SK-N-SH (cell line): ENCODE measurements at regions not wholly inside any gene's neighbourhood (a gene's known extent, or its start where the extent isn't known, plus 50 kb on each side); places are given as distances from the start of the nearest gene placed in this dataset.

Source experiments
- CTCF ChIA-PET: fragments of 300-600, 350-600 bp; formaldehyde crosslinking; extraction: SDS; loops from one replicate; lab custom pipeline; 2021; lab: Yijun Ruan, JAX
- POLR2A ChIA-PET: fragments of 350-600 bp; sonication (Branson Sonifier 250); formaldehyde crosslinking; extraction: SDS; loops from one replicate; lab custom pipeline; 2020; ENCODE audit warnings: antibody characterized with exemption, inconsistent platforms; lab: Yijun Ruan, JAX
- DNase-seq: peaks from one replicate; pipeline ENCODE4 v3.0.0; 2012
- H2AFZ ChIP-seq: fragments of 200-600 bp; sonication (generic); 2 replicates; pipeline ENCODE4 v1.8.1; 2016; ENCODE audit warnings: antibody characterized with exemption, mild to moderate bottlenecking, low read depth
- H3F3A ChIP-seq: fragments of 200-600 bp; sonication (generic); replicated peaks from 2 replicates; pipeline ENCODE3; 2016; ENCODE audit warnings: antibody characterized with exemption, mild to moderate bottlenecking; ENCODE audit not compliant: insufficient read depth
- H3K27ac ChIP-seq, 2 experiments: fragments of 200-500 bp in 1 of 2; fragments of 200-600 bp in 1 of 2; sonication (Bioruptor generic) in 1 of 2; sonication (generic), shearing (Covaris generic) in 1 of 2; 2 replicates each; pipeline versions ENCODE4 v1.5.1 to v1.6.1; 2014 to 2016; ENCODE audit warnings: low read depth in 2 of 2, inconsistent platforms in 1 of 2, low read length in 1 of 2, mild to moderate bottlenecking in 1 of 2, mixed read lengths in 1 of 2
- H3K27me3 ChIP-seq: fragments of 200-600 bp; sonication (generic), shearing (Covaris generic); 2 replicates; pipeline ENCODE4 v1.6.1; 2016; ENCODE audit warnings: mixed run types; ENCODE audit not compliant: insufficient read depth
- H3K36me3 ChIP-seq, 2 experiments: fragments of 200-500 bp in 1 of 2; fragments of 200-600 bp in 1 of 2; sonication (Bioruptor generic) in 1 of 2; sonication (generic) in 1 of 2; replicated peaks in 1 of 2; 2 replicates each; pipeline versions ENCODE3 to v1.5.1; 2014 to 2016; ENCODE audit warnings: low read length in 1 of 2, mild to moderate bottlenecking in 1 of 2; ENCODE audit not compliant: insufficient read depth in 2 of 2, control insufficient read depth in 1 of 2
- H3K4me1 ChIP-seq, 2 experiments: fragments of 200-500 bp in 1 of 2; fragments of 200-600 bp in 1 of 2; sonication (Bioruptor generic) in 1 of 2; sonication (generic), shearing (Covaris generic) in 1 of 2; 2 replicates each; pipeline versions ENCODE4 v1.5.1 to v1.6.1; 2014 to 2016; ENCODE audit warnings: low read depth in 1 of 2, low read length in 1 of 2, mixed run types in 1 of 2; ENCODE audit not compliant: insufficient read depth in 2 of 2, control insufficient read depth in 1 of 2
- H3K4me2 ChIP-seq: fragments of 200-600 bp; sonication (generic), shearing (Covaris generic); 2 replicates; pipeline ENCODE4 v1.6.1; 2017; ENCODE audit warnings: mixed run types
- H3K4me3 ChIP-seq, 2 experiments: fragments of 200-500 bp in 1 of 2; fragments of 200-600 bp in 1 of 2; sonication (Bioruptor generic) in 1 of 2; sonication (generic), shearing (Covaris generic) in 1 of 2; 2 replicates each; pipeline versions ENCODE4 v1.5.1 to v1.8.1; 2014 to 2016; ENCODE audit warnings: low read depth in 2 of 2, inconsistent platforms in 1 of 2, low read length in 1 of 2, mild to moderate bottlenecking in 1 of 2, mixed read lengths in 1 of 2, moderate library complexity in 1 of 2
- H3K79me2 ChIP-seq: fragments of 200-600 bp; sonication (generic); 2 replicates; pipeline ENCODE4 v1.8.1; 2017; ENCODE audit warnings: mild to moderate bottlenecking; ENCODE audit not compliant: insufficient read depth
- H3K9ac ChIP-seq: fragments of 200-600 bp; sonication (generic); 2 replicates; pipeline ENCODE4 v1.6.1; 2017; ENCODE audit warnings: mixed run types
- H3K9me2 ChIP-seq: fragments of 200-600 bp; sonication (generic); 2 replicates; pipeline ENCODE4 v1.6.1; 2017; ENCODE audit warnings: mixed run types
- H3K9me3 ChIP-seq: fragments of 200-600 bp; sonication (generic); 2 replicates; pipeline ENCODE4 v1.6.1; 2017; ENCODE audit warnings: mixed run types, mild to moderate bottlenecking, moderate library complexity
- H4K20me1 ChIP-seq: fragments of 200-600 bp; sonication (generic); 2 replicates; pipeline ENCODE4 v1.6.1; 2017; ENCODE audit warnings: mild to moderate bottlenecking, mixed run types; ENCODE audit not compliant: insufficient read depth
- ELF1 ChIP-seq: IDR thresholded peaks from 2 replicates; pipeline ENCODE4 v1.4.0; 2012
- FOXM1 ChIP-seq: IDR thresholded peaks from 2 replicates; pipeline ENCODE4 v1.4.0; 2012; ENCODE audit warnings: low read depth, mild to moderate bottlenecking
- GABPA ChIP-seq: IDR thresholded peaks from 2 replicates; pipeline ENCODE4 v1.4.0; 2012; ENCODE audit warnings: low read depth, mild to moderate bottlenecking
- MEF2A ChIP-seq: IDR thresholded peaks from 2 replicates; pipeline ENCODE4 v1.4.0; 2012; ENCODE audit warnings: low read depth, borderline replicate concordance
- POLR2AphosphoS5 ChIP-seq: IDR thresholded peaks from 2 replicates; pipeline ENCODE4 v1.6.1; 2012; ENCODE audit warnings: low read depth, low read length
- RAD21 ChIP-seq: IDR thresholded peaks from 2 replicates; pipeline ENCODE4 v1.6.1; 2012; ENCODE audit warnings: mild to moderate bottlenecking, low read length
- TCF12 ChIP-seq: IDR thresholded peaks from 2 replicates; pipeline ENCODE4 v1.4.0; 2012
- USF1 ChIP-seq: IDR thresholded peaks from 2 replicates; pipeline ENCODE4 v1.4.0; 2012; ENCODE audit warnings: low read depth, borderline replicate concordance
- YY1 ChIP-seq: IDR thresholded peaks from 2 replicates; pipeline ENCODE4 v1.4.0; 2012; ENCODE audit warnings: low read depth, mild to moderate bottlenecking
- WGBS: methylation state at CpG from one replicate; pipeline ENCODE4 v1.1.6; 2017; ENCODE audit warnings: low lambda C conversion rate; 5-methylcytosine and 5-hydroxymethylcytosine counted together
- TF ChIP-seq, protein P1 (sequence below): IDR thresholded peaks from 2 replicates; pipeline ENCODE4; 2012
- TF ChIP-seq, protein P2 (sequence below): fragments of 150-350 bp; IDR thresholded peaks from 2 replicates; pipeline ENCODE4 v1.6.1; 2016; ENCODE audit warnings: mild to moderate bottlenecking, low read depth, low read length
- TF ChIP-seq, protein P3 (sequence below): fragments of 200-600 bp; sonication (generic); IDR thresholded peaks from 2 replicates; pipeline ENCODE4 v1.6.1; 2017; ENCODE audit warnings: antibody characterized with exemption, mild to moderate bottlenecking, moderate library complexity

DNA sequence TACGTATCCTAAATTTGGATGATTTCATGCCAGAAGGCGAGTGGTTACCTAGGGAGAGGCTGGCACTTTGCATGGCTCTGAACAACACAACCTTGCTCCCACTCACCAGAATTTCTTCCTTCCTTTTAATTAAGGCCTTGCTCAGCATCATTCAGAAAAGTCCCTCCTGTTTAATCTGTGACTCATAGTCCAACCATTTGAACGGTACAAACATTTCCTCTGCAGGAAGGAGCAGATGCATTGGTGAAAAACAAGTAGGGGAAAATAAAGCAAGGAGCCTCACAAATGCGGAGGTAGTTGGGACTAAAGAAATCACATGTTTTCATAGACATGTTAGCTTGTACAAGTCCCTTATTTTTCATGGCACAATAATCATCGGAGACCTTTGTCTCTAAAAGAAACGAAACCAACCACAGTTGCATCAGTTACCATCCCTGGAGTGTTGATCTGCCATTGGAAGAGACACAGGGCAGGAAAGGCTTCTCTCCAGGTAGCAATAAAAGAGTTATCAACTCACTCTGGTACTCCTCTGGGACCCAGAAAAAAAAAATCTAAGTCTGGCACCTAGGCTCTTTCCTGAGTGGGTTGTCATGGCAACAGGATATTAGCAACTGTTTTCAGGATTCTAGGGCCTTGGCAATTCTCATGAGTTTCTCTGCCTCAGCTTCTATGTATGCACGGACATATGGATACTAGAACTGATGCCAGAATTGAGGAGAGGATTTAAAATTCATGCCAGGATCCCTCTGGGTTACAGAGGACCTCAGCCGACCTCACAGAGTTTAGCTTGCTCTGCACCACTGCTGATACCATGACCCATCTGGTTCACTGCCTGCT, 255.4 kb upstream of the ARPP21 start (continued):
- TF ChIP-seq, protein P1, sequence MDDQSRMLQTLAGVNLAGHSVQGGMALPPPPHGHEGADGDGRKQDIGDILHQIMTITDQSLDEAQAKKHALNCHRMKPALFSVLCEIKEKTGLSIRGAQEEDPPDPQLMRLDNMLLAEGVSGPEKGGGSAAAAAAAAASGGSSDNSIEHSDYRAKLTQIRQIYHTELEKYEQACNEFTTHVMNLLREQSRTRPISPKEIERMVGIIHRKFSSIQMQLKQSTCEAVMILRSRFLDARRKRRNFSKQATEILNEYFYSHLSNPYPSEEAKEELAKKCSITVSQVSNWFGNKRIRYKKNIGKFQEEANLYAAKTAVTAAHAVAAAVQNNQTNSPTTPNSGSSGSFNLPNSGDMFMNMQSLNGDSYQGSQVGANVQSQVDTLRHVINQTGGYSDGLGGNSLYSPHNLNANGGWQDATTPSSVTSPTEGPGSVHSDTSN: no peak
- TF ChIP-seq, protein P2, sequence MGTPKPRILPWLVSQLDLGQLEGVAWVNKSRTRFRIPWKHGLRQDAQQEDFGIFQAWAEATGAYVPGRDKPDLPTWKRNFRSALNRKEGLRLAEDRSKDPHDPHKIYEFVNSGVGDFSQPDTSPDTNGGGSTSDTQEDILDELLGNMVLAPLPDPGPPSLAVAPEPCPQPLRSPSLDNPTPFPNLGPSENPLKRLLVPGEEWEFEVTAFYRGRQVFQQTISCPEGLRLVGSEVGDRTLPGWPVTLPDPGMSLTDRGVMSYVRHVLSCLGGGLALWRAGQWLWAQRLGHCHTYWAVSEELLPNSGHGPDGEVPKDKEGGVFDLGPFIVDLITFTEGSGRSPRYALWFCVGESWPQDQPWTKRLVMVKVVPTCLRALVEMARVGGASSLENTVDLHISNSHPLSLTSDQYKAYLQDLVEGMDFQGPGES: no peak
- TF ChIP-seq, all 33 proteins: peak for 3

DNA sequence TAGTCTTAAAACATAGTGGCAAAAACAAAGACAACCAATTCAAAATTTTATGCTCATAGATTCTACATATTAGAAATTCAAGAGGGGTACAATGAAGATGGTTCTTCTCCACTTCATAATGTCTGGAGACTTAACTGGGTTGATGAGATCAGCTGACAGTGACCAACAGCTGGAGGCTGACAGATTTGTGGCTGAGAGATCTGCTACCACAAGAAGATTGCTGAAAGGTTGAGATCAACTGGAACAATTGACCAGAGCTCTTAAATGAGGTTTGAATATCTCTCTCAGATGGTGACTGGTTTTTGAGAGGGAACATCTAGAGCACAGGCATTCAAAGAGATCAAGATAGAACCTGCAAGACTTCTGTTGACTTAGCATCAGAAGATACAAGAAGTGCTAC, 254.1 kb upstream of the ARPP21 start:
- H4K20me1 ChIP-seq: no peaks in the 10 kb centered on the region
- no peak overlapping the region for H3K4me2 ChIP-seq
- no peak for DNase-seq
- H3K27ac ChIP-seq: no peak overlapping the region
- TF ChIP-seq USF1 (no peak), FOXM1 (no peak), GABPA (no peak), POLR2AphosphoS5 (no peak), TCF12 (no peak)
- TF ChIP-seq, protein P2: no peak
- TF ChIP-seq, all 33 proteins: peak for 0
- Histone ChIP-seq H3K4me1 (peaks cover 0 to 12% of the 10 kb centered on the region in 2 experiments; a peak in 2 of 4 replicates), H3K4me3 (no peak overlapping the region), H3F3A (no peaks in the 10 kb centered on the region), H3K9me3 (no peaks in the 10 kb centered on the region), H3K9me2 (no peaks in the 10 kb centered on the region), H3K36me3 (no peaks in the 10 kb centered on the region), H2AFZ (no peak overlapping the region), H3K9ac (no peak overlapping the region), H3K79me2 (no peaks in the 10 kb centered on the region), H3K27me3 (no peaks in the 10 kb centered on the region)
- ChIA-PET CTCF (interaction anchor here (2.2 kb wide), 1 partner anchor 9 kb away, joined by 6 read pairs; no protein-coding TSS in a partner anchor), POLR2A (no interaction called here)

- WGBS: 38% methylated on average over 2 of the region's 2 CpGs
- Histone ChIP-seq H3K79me2 (no peaks in the 10 kb centered on the region), H3K27me3 (no peaks in the 10 kb centered on the region), H3K4me3 (no peak overlapping the region), H3K27ac (no peak overlapping the region), H3K36me3 (no peaks in the 10 kb centered on the region), H3K9me3 (no peaks in the 10 kb centered on the region), H3K9ac (no peak overlapping the region), H3K9me2 (no peaks in the 10 kb centered on the region), H3K4me1 (peaks cover 0 to 6% of the 10 kb centered on the region in 2 experiments; a peak in 1 of 4 replicates), H3K4me2 (no peak overlapping the region), H2AFZ (no peak overlapping the region), H3F3A (no peaks in the 10 kb centered on the region), H4K20me1 (no peaks in the 10 kb centered on the region)
- ChIA-PET CTCF (no interaction called here), POLR2A (no interaction called here)
- no peak for TF ChIP-seq USF1
- TF ChIP-seq TCF12: no peak
- TF ChIP-seq RAD21: no peak
- no peak for TF ChIP-seq MEF2A
- TF ChIP-seq, protein P3, sequence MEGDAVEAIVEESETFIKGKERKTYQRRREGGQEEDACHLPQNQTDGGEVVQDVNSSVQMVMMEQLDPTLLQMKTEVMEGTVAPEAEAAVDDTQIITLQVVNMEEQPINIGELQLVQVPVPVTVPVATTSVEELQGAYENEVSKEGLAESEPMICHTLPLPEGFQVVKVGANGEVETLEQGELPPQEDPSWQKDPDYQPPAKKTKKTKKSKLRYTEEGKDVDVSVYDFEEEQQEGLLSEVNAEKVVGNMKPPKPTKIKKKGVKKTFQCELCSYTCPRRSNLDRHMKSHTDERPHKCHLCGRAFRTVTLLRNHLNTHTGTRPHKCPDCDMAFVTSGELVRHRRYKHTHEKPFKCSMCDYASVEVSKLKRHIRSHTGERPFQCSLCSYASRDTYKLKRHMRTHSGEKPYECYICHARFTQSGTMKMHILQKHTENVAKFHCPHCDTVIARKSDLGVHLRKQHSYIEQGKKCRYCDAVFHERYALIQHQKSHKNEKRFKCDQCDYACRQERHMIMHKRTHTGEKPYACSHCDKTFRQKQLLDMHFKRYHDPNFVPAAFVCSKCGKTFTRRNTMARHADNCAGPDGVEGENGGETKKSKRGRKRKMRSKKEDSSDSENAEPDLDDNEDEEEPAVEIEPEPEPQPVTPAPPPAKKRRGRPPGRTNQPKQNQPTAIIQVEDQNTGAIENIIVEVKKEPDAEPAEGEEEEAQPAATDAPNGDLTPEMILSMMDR: no peak
- TF ChIP-seq YY1: no peak
- no peak for TF ChIP-seq ELF1
- DNase-seq: no peak
Measured at GRCh38 chr3:35389907-35390306, 249.4 kb upstream of the ARPP21 start.
